Lung (tissue), 11 donors: ENCODE measurements at regions not wholly inside any gene's neighbourhood (a gene's known extent, or its start where the extent isn't known, plus 50 kb on each side); places are given as distances from the start of the nearest gene placed in this dataset.

Experiments
- ATAC-seq: fragments of 200-7000 bp; cut with Tn5 transposase; one replicate; pipeline ENCODE4 v1.9.1; 2020; ENCODE audit warnings: moderate number of reproducible peaks; ENCODE audit not compliant: insufficient read depth, low FRiP score
- DNase-seq, 3 donors: peaks; one replicate each; pipeline ENCODE4 v3.0.0-alpha.2; 2013 to 2017
- H3K27ac ChIP-seq, 2 donors: one replicate each; pipeline ENCODE4 v1.5.1; 2013; ENCODE audit warnings: mild to moderate bottlenecking in 2 of 2, moderate library complexity in 2 of 2, control low read depth in 1 of 2, inconsistent platforms in 1 of 2, low read depth in 1 of 2, low read length in 1 of 2
- H3K27me3 ChIP-seq, 3 donors: one replicate each; pipeline ENCODE4 v1.5.1; 2013; ENCODE audit warnings: low read length in 2 of 3; ENCODE audit not compliant: control insufficient read depth in 3 of 3, insufficient read depth in 3 of 3
- H3K36me3 ChIP-seq, 4 donors: one replicate each; pipeline ENCODE4 v1.5.1; 2013; ENCODE audit warnings: low read length in 4 of 4, mild to moderate bottlenecking in 1 of 4, moderate library complexity in 1 of 4; ENCODE audit not compliant: control insufficient read depth in 4 of 4, insufficient read depth in 4 of 4
- H3K4me1 ChIP-seq, 5 donors: one replicate each; pipeline ENCODE4 v1.5.1; 2013; ENCODE audit warnings: low read length in 5 of 5, mild to moderate bottlenecking in 2 of 5, moderate library complexity in 1 of 5; ENCODE audit not compliant: control insufficient read depth in 5 of 5, insufficient read depth in 5 of 5
- H3K4me3 ChIP-seq: one replicate; pipeline ENCODE4 v1.5.1; 2013; ENCODE audit warnings: mild to moderate bottlenecking, control low read depth, moderate library complexity
- H3K9ac ChIP-seq, 2 donors: one replicate each; pipeline ENCODE4 v1.5.1; 2013; ENCODE audit warnings: low read length in 2 of 2, control low read depth in 1 of 2; ENCODE audit not compliant: insufficient read depth in 1 of 2
- H3K9me3 ChIP-seq, 4 donors: one replicate each; pipeline ENCODE4 v1.5.1; 2013; ENCODE audit warnings: low read length in 3 of 4, mild to moderate bottlenecking in 1 of 4, moderate library complexity in 1 of 4; ENCODE audit not compliant: control insufficient read depth in 4 of 4, insufficient read depth in 3 of 4
- CTCF ChIP-seq: IDR thresholded peaks from 2 replicates; pipeline ENCODE4 v1.5.1; 2012; ENCODE audit warnings: mild to moderate bottlenecking; ENCODE audit errors: control extremely low read depth, extremely low read depth
- WGBS, 2 donors: extraction: QIAGEN DNeasy Blood & Tissue Kit; methylation state at CpG; one replicate each; pipeline ENCODE4 v1.1.7; 2013; 5-methylcytosine and 5-hydroxymethylcytosine counted together
- donor health status: control.
- donor health status: control.
- donor health status: Bipolar disorder and iron deficiency.
- donor health status: healthy.
- donor health status: DM: yes; HTN: yes; CAD: no.

DNA sequence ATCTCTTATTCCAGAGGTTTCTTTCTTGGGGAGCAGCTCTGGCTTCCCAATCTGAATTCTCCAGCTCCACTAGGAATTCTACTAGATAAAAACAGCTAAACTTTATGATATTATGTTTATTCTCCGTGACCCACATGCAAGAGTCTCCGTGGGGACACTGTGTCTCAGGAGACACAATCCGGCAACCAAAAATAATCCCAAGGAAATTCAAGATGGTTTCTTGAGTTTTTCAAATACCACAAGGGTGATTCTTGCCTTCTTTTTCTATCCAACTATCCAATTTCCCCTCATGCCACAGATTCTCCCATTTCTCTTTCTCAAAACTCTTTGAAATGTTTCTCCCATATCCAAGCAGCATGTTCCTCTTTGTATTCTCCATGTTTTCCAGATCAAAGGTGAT is 103.1 kb downstream of the FAS start:
- 93 to 99% methylated on average over 3 of the region's 3 CpGs for WGBS, 2 donors
- Histone ChIP-seq H3K27ac (no peak overlapping the region), H3K27me3 (no peaks in the 10 kb centered on the region), H3K4me3 (no peak overlapping the region), H3K36me3 (no peaks in the 10 kb centered on the region), H3K9ac (no peak overlapping the region), H3K9me3 (no peaks in the 10 kb centered on the region), H3K4me1 (peaks cover 0 to 5% (median 0%) of the 10 kb centered on the region in 5 donors)
- ATAC-seq (no peak), DNase-seq (no peak)
- TF ChIP-seq CTCF, result no peak

DNA sequence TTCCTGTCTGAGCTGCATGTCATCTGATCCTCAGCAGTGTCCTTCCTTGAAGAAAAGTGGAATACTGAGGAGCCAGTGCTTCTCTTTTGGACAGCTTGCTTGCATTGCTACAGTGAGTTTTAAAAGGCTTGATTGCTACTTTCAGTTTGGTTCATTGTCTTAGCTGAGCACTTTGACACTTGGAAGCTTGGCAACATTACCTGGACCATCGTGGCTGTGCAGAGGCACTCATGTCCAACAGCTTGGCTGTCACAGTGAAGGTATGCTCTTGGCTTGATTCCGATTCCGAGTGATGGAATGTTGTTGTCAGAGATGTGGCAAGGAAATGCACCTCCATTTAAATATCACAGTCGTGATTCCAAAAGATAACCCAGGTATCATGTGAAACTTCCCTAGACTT is 102.4 kb downstream of the FAS start:
- ATAC-seq, result no peak

DNA sequence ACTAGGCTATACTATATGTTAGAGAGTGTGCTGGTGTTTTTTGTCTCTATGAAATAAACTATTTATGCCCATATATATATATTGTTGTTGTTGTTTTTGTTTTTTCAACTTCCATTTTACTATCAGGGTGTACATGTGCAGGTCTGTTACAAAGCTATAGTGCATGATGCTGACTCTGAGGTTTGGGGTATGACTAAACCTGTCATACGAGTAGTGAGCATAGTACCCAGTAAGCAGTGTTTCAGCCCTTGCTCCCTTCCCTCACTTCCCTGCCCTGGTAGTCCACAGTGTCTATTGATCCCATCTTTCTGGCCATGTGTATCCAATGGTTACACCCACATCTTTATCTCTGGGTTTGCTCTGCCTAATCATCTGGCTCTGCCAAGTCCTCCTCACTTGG is 101.8 kb downstream of the FAS start:
- H3K4me3 ChIP-seq, result no peak overlapping the region
- DNase-seq (no peak), ATAC-seq (no peak)
- no peaks in the 10 kb centered on the region for H3K9me3 ChIP-seq
- TF ChIP-seq CTCF, result no peak
- H3K9ac ChIP-seq, result no peak overlapping the region
- WGBS, 2 donors, result 84 to 92% methylated on average over 1 of the region's 1 CpG
- peaks cover 0 to 5% (median under 1%) of the 10 kb centered on the region in 5 donors for H3K4me1 ChIP-seq
- no peaks in the 10 kb centered on the region for H3K36me3 ChIP-seq
- no peaks in the 10 kb centered on the region for H3K27me3 ChIP-seq
- no peak overlapping the region for H3K27ac ChIP-seq

More for the DNA sequence above, 102.4 kb downstream of the FAS start:
- WGBS, 2 donors, result 79 to 90% methylated on average over 4 of the region's 4 CpGs
- Histone ChIP-seq H3K27me3 (no peaks in the 10 kb centered on the region), H3K9ac (no peak overlapping the region), H3K9me3 (no peaks in the 10 kb centered on the region), H3K36me3 (no peaks in the 10 kb centered on the region), H3K4me3 (no peak overlapping the region), H3K4me1 (peaks cover 0 to 5% (median 0%) of the 10 kb centered on the region in 5 donors), H3K27ac (no peak overlapping the region)
- TF ChIP-seq CTCF, result no peak
- no peak for DNase-seq

GRCh38 chr10:89091496-89091895 is 100.9 kb downstream of the FAS start:
- H3K9me3 ChIP-seq, result no peaks in the 10 kb centered on the region
- peaks cover 0 to 9% (median 4%) of the 10 kb centered on the region in 5 donors for H3K4me1 ChIP-seq
- no peak overlapping the region for H3K9ac ChIP-seq
- DNase-seq, result no peak
- H3K36me3 ChIP-seq, result no peaks in the 10 kb centered on the region
- WGBS, 2 donors, result 40 to 44% methylated on average over 3 of the region's 3 CpGs
- no peak overlapping the region for H3K4me3 ChIP-seq
- H3K27ac ChIP-seq, result no peak overlapping the region
- ATAC-seq, result no peak
- no peaks in the 10 kb centered on the region for H3K27me3 ChIP-seq
- no peak for TF ChIP-seq CTCF
